ENCODE measurements at regions not wholly inside any gene's neighbourhood (a gene's known extent, or its start where the extent isn't known, plus 50 kb on each side); places are given as distances from the start of the nearest gene placed in this dataset.

DNA sequence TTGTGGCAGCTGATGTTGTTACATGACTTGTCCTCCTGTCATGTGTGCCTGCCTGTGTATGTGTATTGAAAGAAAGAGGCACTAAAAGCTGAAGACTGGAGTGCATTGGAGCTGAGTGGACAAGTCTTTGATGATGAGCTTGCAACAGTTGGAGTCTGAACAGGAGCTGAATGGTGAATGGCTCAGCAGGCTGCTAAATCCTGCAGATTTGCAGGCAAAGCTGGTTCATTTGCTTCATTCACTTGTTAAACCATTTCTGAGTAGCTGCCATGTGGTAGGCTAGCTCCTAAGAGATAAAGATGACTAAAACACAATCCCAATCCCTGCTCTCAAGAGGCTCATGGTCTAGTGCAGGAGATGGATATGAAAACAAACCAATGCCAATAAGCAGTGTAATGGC, 217.3 kb downstream of the CHRDL1 start:
- Histone ChIP-seq H3K79me2 (ENCODE audit: insufficient read depth, low read length) (no peaks in the 10 kb centered on the region), H4K20me1 (ENCODE audit: insufficient read depth, low read length) (no peaks in the 10 kb centered on the region), H2AFZ (ENCODE audit: low read length) (no peak overlapping the region), H3K27me3 (ENCODE audit: insufficient read depth, low read length) (no peaks in the 10 kb centered on the region), H3K4me3 (ENCODE audit: low read depth, low read length, poor library complexity, severe bottlenecking) (no peak overlapping the region), H3K9ac (ENCODE audit: low read length) (no peak overlapping the region), H3F3A (ENCODE audit: insufficient read depth, low read length) (no peaks in the 10 kb centered on the region), H3K4me1 (ENCODE audit: insufficient read depth, low read length, severe bottlenecking) (no peaks in the 10 kb centered on the region), H3K27ac (ENCODE audit: low read depth, low read length, poor library complexity, severe bottlenecking) (no peak overlapping the region), H3K4me2 (ENCODE audit: low read length) (no peak overlapping the region), H3K9me3 (ENCODE audit: low read length) (no peaks in the 10 kb centered on the region), H3K9me2 (ENCODE audit: low read depth, low read length) (no peaks in the 10 kb centered on the region), H3K36me3 (ENCODE audit: insufficient read depth, low read length) (no peaks in the 10 kb centered on the region)
- no peak for TF ChIP-seq EZH2 (IDR thresholded peaks at IDR 0.05; ENCODE audit: borderline replicate concordance, low read length)
- no peak for TF ChIP-seq CTCF (IDR thresholded peaks at IDR 0.05; ENCODE audit: low read length)

DNA sequence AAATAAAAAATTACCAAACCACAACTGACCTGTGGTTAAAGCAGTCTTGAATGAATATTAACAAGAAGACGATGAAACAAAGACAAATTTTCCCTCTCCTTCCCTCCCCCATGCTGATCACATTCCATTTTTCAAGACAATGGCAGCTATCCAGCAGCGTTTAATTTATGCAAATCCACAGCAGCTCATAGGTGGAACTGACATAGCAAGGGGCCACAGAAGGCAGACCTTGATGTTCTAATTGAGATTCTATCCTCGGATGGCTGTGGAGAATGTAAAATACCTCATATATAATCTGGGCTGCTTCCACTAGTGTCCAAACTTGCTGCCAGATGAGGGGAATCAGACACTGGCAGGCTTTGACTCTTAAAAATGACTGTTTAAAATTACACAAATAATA, 211.5 kb downstream of the CHRDL1 start:
- no peak overlapping the region for H3K9ac ChIP-seq (ENCODE audit: low read length)
- H4K20me1 ChIP-seq (ENCODE audit: insufficient read depth, low read length) = no peaks in the 10 kb centered on the region
- no peaks in the 10 kb centered on the region for H3K79me2 ChIP-seq (ENCODE audit: insufficient read depth, low read length)
- H3K9me3 ChIP-seq (ENCODE audit: low read length) = no peaks in the 10 kb centered on the region
- no peak overlapping the region for H3K4me3 ChIP-seq (ENCODE audit: low read depth, low read length, poor library complexity, severe bottlenecking)
- no peaks in the 10 kb centered on the region for H3K36me3 ChIP-seq (ENCODE audit: insufficient read depth, low read length)
- TF ChIP-seq EZH2 (IDR thresholded peaks at IDR 0.05; ENCODE audit: borderline replicate concordance, low read length) (no peak), CTCF (IDR thresholded peaks at IDR 0.05; ENCODE audit: low read length) (no peak)
- H3K27me3 ChIP-seq (ENCODE audit: insufficient read depth, low read length) = no peaks in the 10 kb centered on the region
- no peaks in the 10 kb centered on the region for H3K4me1 ChIP-seq (ENCODE audit: insufficient read depth, low read length, severe bottlenecking)
- H2AFZ ChIP-seq (ENCODE audit: low read length) = no peak overlapping the region
- H3K4me2 ChIP-seq (ENCODE audit: low read length) = no peak overlapping the region
- no peaks in the 10 kb centered on the region for H3K9me2 ChIP-seq (ENCODE audit: low read depth, low read length)
- no peak overlapping the region for H3K27ac ChIP-seq (ENCODE audit: low read depth, low read length, poor library complexity, severe bottlenecking)
- H3F3A ChIP-seq (ENCODE audit: insufficient read depth, low read length) = no peaks in the 10 kb centered on the region

DNA sequence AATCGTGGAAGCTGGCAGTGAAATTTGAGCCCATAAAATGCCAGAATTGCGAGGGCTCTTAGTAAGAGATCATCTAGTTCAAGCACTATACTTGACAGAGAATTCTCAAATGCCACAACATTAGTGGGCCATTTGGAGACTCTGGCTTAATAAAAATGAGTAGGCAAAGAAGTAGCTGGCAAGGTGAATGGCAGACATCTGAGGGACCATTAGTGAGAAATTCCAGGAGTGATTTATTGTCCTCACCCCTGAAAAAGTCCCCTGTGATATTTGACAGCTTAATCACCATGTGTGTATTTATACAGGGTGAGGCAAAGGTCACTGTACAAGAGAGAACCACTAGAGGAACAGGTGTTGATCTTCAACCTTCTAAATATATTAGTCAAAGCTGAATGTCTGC, 207.5 kb downstream of the CHRDL1 start:
- Histone ChIP-seq H3K27ac (ENCODE audit: low read depth, low read length, poor library complexity, severe bottlenecking) (no peak overlapping the region), H3K36me3 (ENCODE audit: insufficient read depth, low read length) (no peaks in the 10 kb centered on the region), H3K4me2 (ENCODE audit: low read length) (no peak overlapping the region), H3K9me2 (ENCODE audit: low read depth, low read length) (no peaks in the 10 kb centered on the region), H3K27me3 (ENCODE audit: insufficient read depth, low read length) (no peaks in the 10 kb centered on the region), H3K4me3 (ENCODE audit: low read depth, low read length, poor library complexity, severe bottlenecking) (no peak overlapping the region), H3F3A (ENCODE audit: insufficient read depth, low read length) (no peaks in the 10 kb centered on the region), H3K4me1 (ENCODE audit: insufficient read depth, low read length, severe bottlenecking) (no peaks in the 10 kb centered on the region), H3K9ac (ENCODE audit: low read length) (no peak overlapping the region), H3K79me2 (ENCODE audit: insufficient read depth, low read length) (no peaks in the 10 kb centered on the region), H3K9me3 (ENCODE audit: low read length) (no peaks in the 10 kb centered on the region), H2AFZ (ENCODE audit: low read length) (no peak overlapping the region), H4K20me1 (ENCODE audit: insufficient read depth, low read length) (no peaks in the 10 kb centered on the region)
- no peak for TF ChIP-seq CTCF (IDR thresholded peaks at IDR 0.05; ENCODE audit: low read length)
- TF ChIP-seq EZH2 (IDR thresholded peaks at IDR 0.05; ENCODE audit: borderline replicate concordance, low read length) = no peak
